Naive B cell (primary cell): ENCODE measurements at regions not wholly inside any gene's neighbourhood (a gene's known extent, or its start where the extent isn't known, plus 50 kb on each side); places are given as distances from the start of the nearest gene placed in this dataset.
A peak's percentile ranks its signal among the peaks of the same experiment; 100 is the strongest.

ENCODE experiments used
- ATAC-seq, 2 donors: fragments of 150-1000 bp; cut with Tn5 transposase; 2 replicates each; pipeline ENCODE4 v1.10.0; 2021; ENCODE audit warnings: low read depth in 2 of 2, mild to moderate bottlenecking in 2 of 2, moderate library complexity in 2 of 2
- DNase-seq: peaks from one replicate; pipeline ENCODE4 v3.0.0; 2022
- H3K27ac Mint-ChIP-seq, 6 donors: one replicate each; pipeline ENCODE4 v1.8.0; 2020 to 2022; ENCODE audit warnings: mild to moderate bottlenecking in 6 of 6, mixed read lengths in 6 of 6, moderate library complexity in 5 of 6, inconsistent platforms in 2 of 6
- H3K27me3 Mint-ChIP-seq, 3 donors: one replicate each; pipeline ENCODE4 v1.8.0; 2021 to 2022; ENCODE audit warnings: mixed read lengths in 3 of 3, mild to moderate bottlenecking in 1 of 3
- H3K36me3 Mint-ChIP-seq, 2 donors: one replicate each; pipeline ENCODE4 v1.8.0; 2020 to 2022; ENCODE audit warnings: mixed read lengths in 2 of 2, inconsistent platforms in 1 of 2, mild to moderate bottlenecking in 1 of 2
- H3K4me1 Mint-ChIP-seq, 3 donors: one replicate each; pipeline ENCODE4 v1.8.0; 2020 to 2022; ENCODE audit warnings: mixed read lengths in 3 of 3, inconsistent platforms in 1 of 3, mild to moderate bottlenecking in 1 of 3, moderate library complexity in 1 of 3
- H3K4me3 Mint-ChIP-seq, 8 donors: one replicate each; pipeline ENCODE4 v1.8.0; 2020 to 2022; ENCODE audit warnings: mild to moderate bottlenecking in 8 of 8, mixed read lengths in 8 of 8, moderate library complexity in 8 of 8, inconsistent platforms in 2 of 8
- H3K9me3 Mint-ChIP-seq, 7 donors: one replicate each; pipeline ENCODE4 v1.8.0; 2020 to 2022; ENCODE audit warnings: mixed read lengths in 7 of 7, mild to moderate bottlenecking in 5 of 7, inconsistent platforms in 2 of 7, moderate library complexity in 1 of 7

- Mint-ChIP-seq H3K36me3 (no peaks in the 10 kb centered on the region), H3K4me3 (no peak overlapping the region), H3K27me3 (no peaks in the 10 kb centered on the region), H3K4me1 (no peaks in the 10 kb centered on the region), H3K9me3 (no peaks in the 10 kb centered on the region), H3K27ac (no peak overlapping the region)
- no peak for DNase-seq
- ATAC-seq = no peak
These were observed 339.2 kb upstream of the PMFBP1 start for GRCh38 chr16:72511171-72511570.

DNA sequence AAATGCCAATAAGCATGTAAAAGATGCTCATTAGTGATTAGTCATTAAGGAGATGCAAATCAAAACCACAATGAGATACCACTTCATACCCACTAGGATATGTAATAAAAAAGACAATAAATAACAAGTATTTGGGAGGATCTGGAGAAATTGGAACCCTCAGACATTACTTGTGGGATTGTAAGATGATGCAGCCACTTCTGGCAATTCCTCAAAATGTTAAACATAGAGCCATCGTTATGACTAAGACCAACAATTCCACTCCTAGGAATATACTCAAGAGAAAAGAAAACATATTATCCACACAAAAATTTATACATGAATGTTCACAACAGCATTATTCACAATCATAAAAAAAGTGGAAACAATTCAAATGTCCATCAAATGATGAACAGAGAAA, 336.2 kb upstream of the PMFBP1 start:
- Mint-ChIP-seq H3K4me1 (no peaks in the 10 kb centered on the region), H3K4me3 (no peak overlapping the region)
- ATAC-seq = no peak

DNA sequence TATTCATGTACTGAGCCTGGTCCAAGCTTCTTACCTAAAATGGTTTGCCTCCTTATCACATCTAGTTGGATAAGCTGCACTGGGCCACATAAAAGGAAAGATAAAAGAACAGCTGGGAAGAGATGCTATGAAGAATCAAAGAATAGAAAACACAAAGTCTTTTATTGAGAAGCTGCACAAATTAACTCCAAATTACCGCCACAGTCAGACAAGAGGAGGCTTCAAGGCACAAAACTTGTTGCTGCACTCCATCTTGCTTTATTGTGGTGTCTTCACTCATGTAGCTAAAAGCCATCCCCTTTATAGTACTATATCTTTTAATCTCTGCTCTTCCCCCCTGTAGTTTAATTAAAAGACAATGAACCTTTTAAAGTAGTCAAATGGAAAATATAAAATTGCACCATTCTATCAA, 330.6 kb upstream of the PMFBP1 start:
- H3K4me3 Mint-ChIP-seq = no peak overlapping the region
- H3K36me3 Mint-ChIP-seq = no peaks in the 10 kb centered on the region
- ATAC-seq (no peak), DNase-seq (no peak)
- no peaks in the 10 kb centered on the region for H3K27me3 Mint-ChIP-seq
- H3K27ac Mint-ChIP-seq = no peak overlapping the region
- peaks cover 4 to 6% (median 5%) of the 10 kb centered on the region in 3 donors for H3K4me1 Mint-ChIP-seq
- H3K9me3 Mint-ChIP-seq = no peaks in the 10 kb centered on the region

More for the DNA sequence above, 336.2 kb upstream of the PMFBP1 start:
- Mint-ChIP-seq H3K9me3 (no peaks in the 10 kb centered on the region), H3K27ac (no peak overlapping the region), H3K36me3 (no peaks in the 10 kb centered on the region), H3K27me3 (no peaks in the 10 kb centered on the region)
- DNase-seq = no peak

DNA sequence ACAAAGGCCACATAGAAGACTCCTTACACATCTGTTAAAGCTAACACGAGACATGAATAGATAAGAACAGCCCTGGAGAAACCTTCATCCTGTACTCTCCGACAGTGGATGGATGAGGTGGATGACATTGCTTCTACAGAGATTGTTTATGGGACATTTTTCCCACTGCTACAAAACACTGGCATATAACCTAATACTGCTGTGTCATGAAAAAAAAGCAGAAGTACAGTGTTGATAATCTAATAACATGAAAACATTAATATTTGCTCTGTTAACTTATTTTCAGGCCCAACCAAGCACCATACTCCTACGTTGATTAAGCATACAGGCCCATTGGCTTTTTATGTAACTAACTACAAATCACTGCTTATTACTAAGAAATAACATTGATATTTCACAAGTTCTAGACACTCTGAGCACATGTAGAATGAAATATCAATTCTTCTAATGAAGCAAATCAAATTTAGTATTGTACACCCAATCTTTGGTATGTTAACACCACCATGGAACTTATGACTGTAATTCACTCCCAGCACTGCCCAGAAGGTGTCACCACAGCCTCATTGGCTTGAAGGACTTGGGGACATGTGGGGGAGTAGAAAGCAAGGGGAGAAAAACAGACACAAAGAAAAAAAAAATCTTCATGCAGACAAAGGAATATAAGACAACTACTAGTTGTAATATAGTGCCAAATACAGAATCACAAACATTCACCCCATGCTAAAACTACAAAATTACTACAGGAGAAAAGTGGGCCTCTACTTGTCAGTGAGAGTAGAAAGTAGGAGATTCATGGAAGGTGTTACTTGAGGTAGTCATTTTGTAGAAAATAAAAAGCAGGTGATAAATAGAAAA, 330.0 kb upstream of the PMFBP1 start:
- Mint-ChIP-seq H3K27ac (peak overlapping the region in 3 of 6 donors; percentile 21 to 43 (median 36)), H3K36me3 (no peaks in the 10 kb centered on the region), H3K27me3 (no peaks in the 10 kb centered on the region), H3K4me3 (no peak overlapping the region), H3K9me3 (no peaks in the 10 kb centered on the region), H3K4me1 (peaks cover 4 to 6% (median 5%) of the 10 kb centered on the region in 3 donors)
- DNase-seq = peak; percentile 26
- ATAC-seq = peak; percentile 44 to 48

- Mint-ChIP-seq H3K27me3 (no peaks in the 10 kb centered on the region), H3K36me3 (no peaks in the 10 kb centered on the region), H3K4me1 (peaks cover 4 to 6% (median 5%) of the 10 kb centered on the region in 3 donors), H3K4me3 (no peak overlapping the region), H3K27ac (no peak overlapping the region), H3K9me3 (no peaks in the 10 kb centered on the region)
- DNase-seq (no peak), ATAC-seq (no peak)
These were observed 328.6 kb upstream of the PMFBP1 start for GRCh38 chr16:72500545-72500944.

DNA sequence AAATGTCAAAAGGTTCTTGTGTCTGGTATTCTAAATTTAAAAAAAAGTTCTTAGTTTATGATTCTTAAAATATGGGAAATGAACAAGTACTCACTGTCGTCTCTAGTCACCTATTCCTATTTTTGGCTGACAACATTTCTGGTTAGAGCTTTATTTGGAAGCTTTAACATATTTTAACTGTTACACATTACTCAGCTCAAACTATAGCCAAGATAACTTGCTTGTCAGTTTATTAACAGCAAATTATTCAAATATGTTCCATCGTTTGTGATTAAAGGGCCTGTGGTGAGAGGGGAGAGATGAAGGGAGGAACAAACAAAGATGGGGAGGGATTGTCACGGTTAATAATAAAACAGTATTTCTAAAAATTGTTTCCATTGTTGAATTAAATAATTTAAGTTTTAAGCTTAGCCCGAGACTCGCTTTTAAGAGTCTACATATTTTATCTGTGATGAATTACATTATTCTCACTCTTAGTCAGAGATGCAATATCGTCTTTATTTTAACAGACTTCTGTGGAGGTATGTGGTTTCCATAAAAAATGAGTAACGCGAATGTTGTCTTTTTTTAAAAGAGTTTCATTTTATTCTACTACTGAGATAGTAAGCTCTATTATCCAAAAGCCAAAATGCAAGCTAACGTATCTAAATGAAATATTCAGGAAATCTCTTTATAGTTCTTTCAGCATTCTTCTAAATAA, 321.9 kb upstream of the PMFBP1 start:
- no peak overlapping the region for H3K4me3 Mint-ChIP-seq
- H3K9me3 Mint-ChIP-seq = no peaks in the 10 kb centered on the region
- no peak for ATAC-seq
- H3K36me3 Mint-ChIP-seq = no peaks in the 10 kb centered on the region
- H3K4me1 Mint-ChIP-seq = no peaks in the 10 kb centered on the region
- no peak for DNase-seq
- no peak overlapping the region for H3K27ac Mint-ChIP-seq
- no peaks in the 10 kb centered on the region for H3K27me3 Mint-ChIP-seq

- DNase-seq (no peak), ATAC-seq (no peak)
- Mint-ChIP-seq H3K4me3 (no peak overlapping the region), H3K27me3 (no peaks in the 10 kb centered on the region), H3K9me3 (peaks cover 0 to 6% (median 0%) of the 10 kb centered on the region in 7 donors), H3K36me3 (peaks cover 0 to 8% of the 10 kb centered on the region in 2 donors), H3K27ac (peak overlapping the region in 1 of 6 donors; percentile 37), H3K4me1 (peaks cover 4 to 8% (median 5%) of the 10 kb centered on the region in 3 donors)
These were observed 315.3 kb upstream of the PMFBP1 start for GRCh38 chr16:72487283-72487682.

DNA sequence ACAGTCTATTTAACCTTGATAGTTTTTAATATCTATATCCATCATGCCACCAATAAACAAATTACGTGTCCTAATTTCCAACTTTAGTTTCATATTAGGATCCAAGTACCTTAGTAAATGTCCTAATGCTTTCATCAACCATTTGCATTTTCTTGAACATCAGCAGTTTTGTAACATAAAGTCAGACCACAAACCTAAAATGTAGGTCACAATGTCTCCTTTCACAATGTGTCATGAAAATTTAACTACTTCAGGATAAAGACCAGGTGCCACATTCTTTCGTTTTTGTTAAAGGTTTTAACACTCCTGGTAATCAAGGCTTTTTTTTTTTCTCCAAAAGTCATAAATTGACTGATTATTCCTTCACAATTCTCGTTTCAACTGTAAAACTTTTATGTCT, 310.7 kb upstream of the PMFBP1 start:
- Mint-ChIP-seq H3K27ac (no peak overlapping the region), H3K36me3 (peaks cover 0 to 14% of the 10 kb centered on the region in 2 donors), H3K27me3 (no peaks in the 10 kb centered on the region), H3K4me1 (peaks cover 17 to 26% (median 17%) of the 10 kb centered on the region in 3 donors), H3K9me3 (peaks cover 0 to 5% (median 0%) of the 10 kb centered on the region in 7 donors), H3K4me3 (peak overlapping the region in 1 of 8 donors; percentile 55)
- ATAC-seq (no peak), DNase-seq (no peak)

- peaks cover 0 to 8% of the 10 kb centered on the region in 2 donors for H3K36me3 Mint-ChIP-seq
- peaks cover 17 to 26% (median 17%) of the 10 kb centered on the region in 3 donors for H3K4me1 Mint-ChIP-seq
- peak overlapping the region in 1 of 8 donors; percentile 31 for H3K4me3 Mint-ChIP-seq
- no peaks in the 10 kb centered on the region for H3K9me3 Mint-ChIP-seq
- DNase-seq (no peak), ATAC-seq (no peak)
- H3K27me3 Mint-ChIP-seq = no peaks in the 10 kb centered on the region
- peak overlapping the region in 4 of 6 donors; percentile 3 to 79 (median 22) for H3K27ac Mint-ChIP-seq
These were observed 309.5 kb upstream of the PMFBP1 start for GRCh38 chr16:72481419-72481818.

- Mint-ChIP-seq H3K9me3 (no peaks in the 10 kb centered on the region), H3K4me1 (peaks cover 17 to 26% (median 17%) of the 10 kb centered on the region in 3 donors), H3K27me3 (no peaks in the 10 kb centered on the region), H3K4me3 (no peak overlapping the region), H3K36me3 (peaks cover 0 to 8% of the 10 kb centered on the region in 2 donors), H3K27ac (peak overlapping the region in 2 of 6 donors; percentile 3 to 6)
- DNase-seq = no peak
- ATAC-seq = no peak
These were observed 309.0 kb upstream of the PMFBP1 start for GRCh38 chr16:72480911-72481310.

DNA sequence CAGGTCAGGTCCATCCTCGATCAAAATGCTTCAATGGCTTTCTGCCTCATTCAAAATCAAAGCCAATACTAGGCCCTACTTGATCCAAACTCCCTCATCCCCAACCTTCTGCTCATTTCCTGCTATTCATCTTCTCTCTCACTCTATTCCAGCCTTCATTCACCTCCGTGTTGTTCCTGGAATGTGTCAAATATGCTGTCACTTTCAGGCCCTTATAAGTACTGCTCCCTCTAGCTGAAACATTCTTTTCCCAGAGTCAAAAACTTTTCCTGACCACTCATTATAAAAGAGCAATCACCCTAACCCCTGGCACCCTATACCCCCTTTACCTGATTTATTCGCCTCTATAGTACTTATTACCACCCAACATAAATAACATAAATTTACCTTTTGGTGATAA, 303.7 kb upstream of the PMFBP1 start:
- Mint-ChIP-seq H3K27ac (no peak overlapping the region), H3K9me3 (no peaks in the 10 kb centered on the region), H3K4me1 (peaks cover 0 to 4% (median 3%) of the 10 kb centered on the region in 3 donors), H3K36me3 (peaks cover 0 to 8% of the 10 kb centered on the region in 2 donors), H3K4me3 (no peak overlapping the region), H3K27me3 (no peaks in the 10 kb centered on the region)
- DNase-seq (no peak), ATAC-seq (no peak)

GRCh38 chr16:72474501-72475123, 302.7 kb upstream of the PMFBP1 start:
- no peak for ATAC-seq
- Mint-ChIP-seq H3K4me3 (no peak overlapping the region), H3K27me3 (no peaks in the 10 kb centered on the region)

GRCh38 chr16:72473631-72474030, 301.7 kb upstream of the PMFBP1 start:
- no peak for DNase-seq
- H3K9me3 Mint-ChIP-seq = no peaks in the 10 kb centered on the region
- no peak overlapping the region for H3K4me3 Mint-ChIP-seq
- no peaks in the 10 kb centered on the region for H3K27me3 Mint-ChIP-seq
- peaks cover 0 to 8% of the 10 kb centered on the region in 2 donors for H3K36me3 Mint-ChIP-seq
- ATAC-seq = no peak
- H3K4me1 Mint-ChIP-seq = no peaks in the 10 kb centered on the region
- H3K27ac Mint-ChIP-seq = no peak overlapping the region

More at GRCh38 chr16:72474501-72475123, 302.7 kb upstream of the PMFBP1 start:
- no peak for DNase-seq
- Mint-ChIP-seq H3K9me3 (no peaks in the 10 kb centered on the region), H3K36me3 (peaks cover 0 to 8% of the 10 kb centered on the region in 2 donors), H3K4me1 (no peaks in the 10 kb centered on the region), H3K27ac (peak overlapping the region in 1 of 6 donors; percentile 2)
